ENCODE measurements at regions not wholly inside any gene's neighbourhood (a gene's known extent, or its start where the extent isn't known, plus 50 kb on each side); places are given as distances from the start of the nearest gene placed in this dataset.
"Not testable (repeated sequence)": the region's sequence is repeated elsewhere in the genome, so short reads cannot be mapped to it uniquely, and the experiment has no call there.

- Mint-ChIP-seq H3K27ac (peak overlapping the region in 2 of 3 experiments; percentile 9 to 19), H3K9me3 (no peaks in the 10 kb centered on the region), H3K36me3 (ENCODE audit: low read depth) (no peaks in the 10 kb centered on the region), H3K27me3 (ENCODE audit: low read depth) (no peaks in the 10 kb centered on the region), H3K4me3 (no peak overlapping the region), H3K4me1 (no peaks in the 10 kb centered on the region)
- no peak for TF ChIP-seq CTCF (IDR thresholded peaks at IDR 0.05; ENCODE audit: unreplicated experiment in 3 of 3)
Measured at GRCh38 chr6:56730663-56731529, 88.2 kb upstream of the DST start.

DNA sequence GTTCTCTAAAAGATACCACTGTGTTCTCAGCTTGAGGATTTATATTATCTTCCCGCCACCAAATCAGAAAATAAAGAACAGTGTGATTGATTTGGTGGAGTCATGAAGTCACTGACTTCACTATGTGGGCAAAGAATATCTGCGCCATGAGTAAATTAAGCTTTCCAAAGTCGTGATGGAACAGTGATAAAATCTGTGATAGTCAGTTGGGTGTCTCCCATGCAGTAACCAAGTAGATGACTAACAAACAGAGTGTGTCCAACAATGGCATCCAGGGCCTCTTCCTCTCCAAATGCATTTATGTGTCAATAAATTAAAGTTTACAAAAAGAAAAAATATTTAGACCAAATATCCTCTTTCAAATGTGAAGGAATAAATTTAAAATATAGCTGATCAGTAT lies 87.0 kb upstream of the DST start:
- H3K36me3 Mint-ChIP-seq (ENCODE audit: low read depth): no peaks in the 10 kb centered on the region
- H3K4me3 Mint-ChIP-seq: no peak overlapping the region
- peak overlapping the region in 2 of 3 experiments; percentile 1 to 40 for H3K27ac Mint-ChIP-seq
- no peaks in the 10 kb centered on the region for H3K9me3 Mint-ChIP-seq
- TF ChIP-seq CTCF (IDR thresholded peaks at IDR 0.05; ENCODE audit: unreplicated experiment in 3 of 3): no peak
- no peaks in the 10 kb centered on the region for H3K27me3 Mint-ChIP-seq (ENCODE audit: low read depth)
- peaks cover 6% of the 10 kb centered on the region for H3K4me1 Mint-ChIP-seq

DNA sequence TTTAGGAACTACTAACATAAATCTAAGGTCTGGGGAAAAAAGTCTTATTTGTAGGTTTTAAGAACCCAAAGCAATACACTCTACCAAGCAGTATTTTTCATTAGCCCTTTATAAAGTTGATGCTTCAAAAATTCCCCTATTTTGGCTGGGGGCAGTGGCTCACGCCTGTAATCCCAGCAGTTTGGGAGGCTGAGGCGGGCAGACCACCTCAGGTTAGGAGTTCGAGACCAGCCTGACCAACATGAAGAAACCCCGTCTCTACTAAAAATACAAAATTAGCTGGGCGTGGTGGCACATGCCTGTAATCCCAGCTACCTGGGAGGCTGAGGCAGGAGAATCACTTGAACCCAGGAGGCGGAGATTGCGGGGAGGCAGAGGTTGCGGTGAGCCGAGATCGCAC lies 86.5 kb upstream of the DST start:
- H3K27me3 Mint-ChIP-seq (ENCODE audit: low read depth); H3K9me3 Mint-ChIP-seq; H3K36me3 Mint-ChIP-seq (ENCODE audit: low read depth); H3K4me3 Mint-ChIP-seq; H3K4me1 Mint-ChIP-seq: not testable (repeated sequence)
- H3K27ac Mint-ChIP-seq: peak overlapping the region in 2 of 3 experiments; percentile 25 to 64

GRCh38 chr6:56727097-56727850 lies 84.6 kb upstream of the DST start:
- peaks cover 10% of the 10 kb centered on the region for H3K4me1 Mint-ChIP-seq
- TF ChIP-seq CTCF (IDR thresholded peaks at IDR 0.05; ENCODE audit: unreplicated experiment in 3 of 3): no peak
- no peaks in the 10 kb centered on the region for H3K27me3 Mint-ChIP-seq (ENCODE audit: low read depth)
- peak overlapping the region in 2 of 3 experiments; percentile 3 to 13 for H3K27ac Mint-ChIP-seq
- no peak overlapping the region for H3K4me3 Mint-ChIP-seq
- peaks cover 4% of the 10 kb centered on the region for H3K36me3 Mint-ChIP-seq (ENCODE audit: low read depth)
- no peaks in the 10 kb centered on the region for H3K9me3 Mint-ChIP-seq

GRCh38 chr6:56725254-56725653 lies 82.6 kb upstream of the DST start:
- H3K27ac Mint-ChIP-seq: no peak overlapping the region
- no peaks in the 10 kb centered on the region for H3K27me3 Mint-ChIP-seq (ENCODE audit: low read depth)
- H3K36me3 Mint-ChIP-seq (ENCODE audit: low read depth): peaks cover 10% of the 10 kb centered on the region
- H3K4me3 Mint-ChIP-seq: no peak overlapping the region
- peaks cover 10% of the 10 kb centered on the region for H3K4me1 Mint-ChIP-seq
- no peak for TF ChIP-seq CTCF (IDR thresholded peaks at IDR 0.05; ENCODE audit: unreplicated experiment in 3 of 3)
- peaks cover 8% of the 10 kb centered on the region for H3K9me3 Mint-ChIP-seq

- Mint-ChIP-seq H3K27me3 (ENCODE audit: low read depth) (no peaks in the 10 kb centered on the region), H3K27ac (no peak overlapping the region), H3K36me3 (ENCODE audit: low read depth) (peaks cover 14% of the 10 kb centered on the region), H3K4me1 (peaks cover 10% of the 10 kb centered on the region), H3K4me3 (no peak overlapping the region), H3K9me3 (peaks cover 12% of the 10 kb centered on the region)
- no peak for TF ChIP-seq CTCF (IDR thresholded peaks at IDR 0.05; ENCODE audit: unreplicated experiment in 3 of 3)
Measured at GRCh38 chr6:56724455-56724854, 81.8 kb upstream of the DST start.
